GM18870 (cell line): ENCODE measurements at regions not wholly inside any gene's neighbourhood (a gene's known extent, or its start where the extent isn't known, plus 50 kb on each side); places are given as distances from the start of the nearest gene placed in this dataset.

Experiments used
- ATAC-seq: cut with Tn5 transposase; IDR thresholded peaks from one replicate; pipeline ENCODE4 v1.9.1; 2021; ENCODE audit warnings: moderate library complexity; ENCODE audit not compliant: unreplicated experiment

DNA sequence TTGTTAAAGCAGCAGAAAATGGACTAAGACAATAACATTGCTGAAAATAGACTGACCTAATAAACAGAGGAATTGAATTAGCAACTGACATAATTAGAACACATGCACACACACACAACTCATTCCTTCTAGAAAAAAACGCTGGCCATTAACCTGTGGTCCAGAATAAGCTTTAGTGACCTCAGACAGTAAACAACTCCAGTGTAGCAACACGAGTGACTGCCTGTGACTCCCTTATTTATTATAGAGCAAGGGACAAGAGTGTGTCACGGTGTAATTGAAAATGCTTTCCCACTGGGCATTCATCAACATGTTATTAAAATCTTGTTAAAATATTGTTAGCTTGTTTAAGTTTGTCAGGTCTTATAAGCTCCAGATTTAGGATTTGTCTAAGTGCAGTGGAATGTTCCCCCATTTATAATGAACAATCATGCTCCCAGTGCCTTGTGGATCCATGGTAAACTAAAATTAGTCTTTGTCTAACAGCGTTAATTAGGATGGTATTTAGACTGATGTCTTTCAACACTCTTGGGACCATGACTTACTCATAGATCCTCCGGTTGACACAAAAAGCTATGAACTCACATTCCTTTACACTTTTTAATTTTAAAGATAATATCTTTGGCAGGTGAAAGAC, 111.7 kb upstream of the IRS2 start:
- no peak for ATAC-seq

DNA sequence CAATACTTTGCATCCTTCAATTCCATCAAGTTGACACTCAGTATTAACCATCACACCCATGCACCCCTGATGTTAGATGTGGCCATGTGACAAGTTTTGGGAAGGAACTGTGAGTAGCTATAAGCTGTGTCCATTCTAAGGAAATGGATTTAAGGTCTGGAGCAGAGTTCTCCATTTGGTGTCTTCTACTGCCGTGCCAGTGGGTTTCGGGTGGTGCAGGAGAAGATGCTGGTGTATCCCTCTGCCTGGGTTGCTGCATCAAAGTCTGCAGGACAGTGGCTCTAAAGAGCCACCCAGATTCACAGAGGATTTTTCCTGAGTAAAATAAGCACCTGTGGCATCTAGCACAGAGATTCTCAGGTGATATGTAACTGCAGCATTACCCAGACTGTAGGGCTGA, 105.7 kb upstream of the IRS2 start:
- no peak for ATAC-seq

DNA sequence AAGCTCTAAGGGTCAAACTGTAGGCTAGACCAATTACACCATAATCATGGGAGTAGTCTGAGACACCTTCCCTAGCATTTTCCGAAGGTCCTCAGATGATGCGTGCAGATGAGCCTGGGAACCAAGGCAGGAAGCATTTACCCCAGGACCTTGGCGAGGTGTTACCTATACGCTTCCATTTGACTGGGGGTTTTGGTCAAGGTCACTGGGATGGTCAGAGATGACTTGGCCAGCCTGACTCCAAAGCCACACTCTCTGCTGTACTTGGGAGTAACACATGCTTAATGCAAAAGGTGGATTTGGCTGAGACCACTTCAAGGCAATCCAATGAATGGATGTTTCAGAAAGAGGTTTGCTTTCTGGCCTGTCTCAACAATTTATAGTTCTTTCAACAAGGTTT, 98.9 kb upstream of the IRS2 start:
- ATAC-seq = no peak

DNA sequence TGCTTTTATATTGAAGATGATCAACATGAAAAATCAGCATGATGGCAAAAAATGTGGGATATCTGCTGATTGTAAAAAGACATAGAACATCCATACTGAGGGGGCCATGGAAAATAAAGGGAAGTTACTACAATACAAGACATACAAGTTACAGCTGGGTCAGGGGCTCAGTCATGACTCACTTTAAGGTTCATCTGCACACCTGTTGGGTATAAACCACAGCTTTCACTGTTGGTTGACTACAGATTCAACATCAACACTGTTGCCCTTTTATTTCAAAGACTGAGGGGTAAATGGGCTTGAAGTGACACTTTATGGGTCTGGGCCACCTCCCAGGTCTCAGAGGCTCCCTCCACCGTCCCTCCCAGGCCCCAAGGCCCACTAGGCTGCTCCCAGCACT, 98.1 kb upstream of the IRS2 start:
- ATAC-seq = no peak

DNA sequence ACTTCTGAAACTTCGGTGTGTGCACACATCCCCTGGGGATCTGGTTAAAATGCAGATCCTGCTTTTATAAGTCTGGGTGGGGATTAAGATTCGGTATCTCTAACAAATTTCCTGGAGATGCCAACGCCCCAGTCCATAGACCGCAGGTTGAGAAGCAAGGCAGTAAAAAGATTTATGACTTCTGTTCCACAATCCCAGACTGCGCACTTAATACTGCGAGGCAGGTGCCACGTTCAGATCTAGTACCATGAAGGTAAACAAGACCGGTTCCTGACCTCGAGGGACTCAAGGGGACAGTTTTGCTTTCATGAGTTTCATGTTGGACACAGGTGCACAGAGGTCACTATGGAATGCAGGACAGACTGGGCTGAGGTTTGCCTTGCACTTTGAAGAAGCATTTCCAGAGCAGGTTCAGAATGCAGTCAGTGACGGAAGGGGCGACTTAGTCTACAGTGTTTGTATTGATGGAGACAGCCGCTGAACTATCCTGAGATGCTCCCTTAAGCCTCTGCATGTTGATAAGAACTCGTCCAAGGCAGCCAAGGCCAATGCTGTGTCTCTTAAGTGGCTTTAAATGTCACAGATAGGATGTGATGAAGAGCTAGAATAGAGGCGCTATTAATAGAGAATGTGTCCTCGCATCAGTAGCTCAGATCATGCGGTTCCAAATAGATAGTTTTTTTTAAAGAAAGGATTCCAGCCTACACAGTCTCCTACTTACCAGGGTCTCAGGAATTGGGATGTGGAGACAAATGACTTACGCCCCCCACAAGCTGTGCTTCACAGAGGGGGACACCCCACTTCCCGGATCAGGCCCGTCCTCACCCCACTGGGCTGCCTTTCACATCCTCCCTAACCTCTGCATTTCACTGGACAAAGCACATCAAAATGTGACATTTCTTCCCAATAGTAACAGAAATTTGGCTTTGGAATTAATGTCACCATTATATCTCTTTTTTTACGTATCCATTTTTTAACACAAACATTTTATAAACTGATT, 97.1 kb upstream of the IRS2 start:
- ATAC-seq = no peak

DNA sequence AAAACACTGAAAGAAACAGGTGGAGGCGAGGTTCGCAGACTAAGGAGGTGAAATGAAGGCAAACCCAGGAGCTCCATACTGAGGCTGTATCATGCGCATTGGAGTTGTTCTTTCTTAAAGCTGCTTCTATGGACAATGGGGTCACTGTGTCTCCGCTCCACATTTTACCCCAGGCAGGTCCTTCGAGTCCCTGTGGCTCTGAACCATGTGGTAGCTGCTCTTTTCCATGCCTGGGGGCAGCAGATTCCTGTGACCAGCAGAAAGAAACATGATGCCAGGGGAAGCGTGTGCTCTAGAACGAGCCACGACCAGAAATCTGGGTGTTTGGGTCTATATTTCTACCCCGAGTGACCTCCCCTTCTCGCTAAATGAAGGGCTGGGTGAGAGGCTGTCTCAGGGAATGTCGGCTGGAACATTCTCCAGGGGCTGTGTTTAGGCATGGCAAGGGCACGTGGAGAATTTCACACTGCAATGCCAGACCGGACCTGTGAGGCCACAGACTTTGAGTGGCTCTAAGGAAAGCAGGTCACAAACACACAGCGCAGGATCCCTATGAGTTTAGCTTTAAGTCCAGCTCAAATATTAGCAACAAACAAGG, 95.7 kb upstream of the IRS2 start:
- ATAC-seq = no peak

DNA sequence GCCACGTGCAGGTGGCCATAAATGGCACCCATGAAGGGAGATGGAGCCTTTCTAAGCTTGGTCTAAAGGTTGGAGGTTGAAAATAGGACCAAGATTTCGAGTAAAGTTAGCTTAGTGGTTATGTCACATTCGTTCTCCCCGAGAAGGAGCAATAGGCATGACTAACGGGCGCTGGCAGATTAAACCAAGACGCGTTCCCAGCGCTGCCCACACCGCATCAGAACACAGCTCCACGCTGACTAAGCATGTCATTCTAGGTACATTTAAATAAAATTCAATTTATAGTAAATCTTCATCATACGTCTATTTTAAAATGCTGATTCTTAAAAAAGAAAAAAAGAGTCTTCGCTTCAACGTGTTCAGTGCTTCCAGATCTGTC, 95.0 kb upstream of the IRS2 start:
- ATAC-seq = no peak

DNA sequence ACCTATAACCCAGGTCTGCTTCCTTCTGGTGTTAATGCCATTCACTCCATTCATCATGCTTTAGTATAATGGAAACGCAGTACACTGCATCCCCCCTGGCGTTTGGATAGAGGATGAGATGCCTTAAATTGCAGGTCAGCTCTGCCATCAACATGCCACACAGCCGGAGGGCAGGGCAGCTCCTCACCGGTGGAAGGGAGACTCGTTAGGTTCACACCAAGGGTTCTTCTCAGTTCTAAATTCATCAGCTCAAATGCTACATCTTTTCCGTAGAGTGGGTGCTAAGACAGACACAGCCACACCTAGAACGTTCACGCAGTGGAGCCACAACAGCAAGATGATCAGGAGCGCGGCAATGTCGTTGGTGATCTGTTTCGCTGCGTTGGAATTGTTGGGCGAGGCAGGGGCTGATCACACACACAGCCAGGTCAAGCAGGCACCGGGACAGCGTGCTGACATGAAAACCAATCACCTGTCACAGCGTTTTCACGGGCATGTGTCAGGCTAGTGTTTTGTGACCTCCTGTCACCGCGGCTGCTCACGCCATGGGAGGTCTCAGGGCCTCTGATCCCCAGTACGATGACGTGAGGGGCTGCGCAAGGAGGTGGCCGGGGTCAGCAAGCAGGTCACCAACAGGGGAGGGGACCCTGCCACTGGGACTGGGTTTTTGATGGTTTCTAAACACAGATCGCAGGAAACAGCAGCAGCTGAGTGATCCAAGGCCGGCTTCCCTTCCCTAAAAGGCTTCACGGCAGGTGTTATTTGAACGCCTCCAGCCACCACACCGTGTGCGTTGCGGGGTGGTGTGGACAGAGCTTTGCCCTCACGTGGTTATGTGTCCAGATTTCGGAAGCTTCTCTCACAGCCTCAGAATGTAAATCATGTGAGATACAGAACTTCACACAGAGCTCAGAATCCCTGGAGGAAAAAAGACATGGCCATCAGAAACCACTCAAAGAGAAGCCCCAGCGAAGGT, 94.3 kb upstream of the IRS2 start:
- ATAC-seq = no peak

DNA sequence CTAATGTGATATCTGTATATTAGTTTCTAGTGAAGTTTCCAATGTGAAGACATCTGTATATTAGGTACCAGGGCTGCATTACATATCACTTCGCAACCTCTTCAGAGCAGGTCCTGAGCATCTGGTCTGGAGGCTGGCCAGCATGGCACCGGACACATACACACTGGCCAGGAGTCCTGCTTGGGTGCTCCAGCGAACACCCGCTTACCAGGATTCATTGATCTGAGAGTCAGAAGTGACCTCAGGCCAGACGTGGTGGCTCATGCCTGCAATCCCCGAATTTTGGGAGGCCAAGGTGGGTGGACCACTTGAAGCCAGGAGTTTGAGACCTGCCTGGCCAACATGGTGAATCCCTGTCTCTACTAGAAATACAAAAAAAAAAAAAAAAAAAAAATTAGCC, 93.0 kb upstream of the IRS2 start:
- no peak for ATAC-seq

DNA sequence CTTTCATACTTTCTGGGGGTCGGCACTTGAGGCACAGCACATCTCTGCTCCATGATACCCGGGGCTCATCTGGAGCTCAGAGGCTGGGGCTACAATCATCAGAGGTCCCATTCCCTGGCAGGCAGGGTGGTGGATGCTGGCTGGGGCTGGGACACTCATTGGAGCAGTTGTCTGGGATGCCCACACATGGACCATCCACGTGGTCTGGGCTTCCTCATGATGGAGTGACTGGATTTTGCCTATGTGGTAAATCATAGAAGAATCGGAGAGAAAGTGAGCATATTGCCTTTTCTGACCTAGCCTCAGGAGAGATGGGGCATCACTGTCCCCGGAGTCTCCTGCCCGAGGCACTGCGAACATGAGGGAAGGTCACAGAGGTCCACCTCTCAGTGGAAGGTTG, 91.4 kb upstream of the IRS2 start:
- ATAC-seq = no peak

DNA sequence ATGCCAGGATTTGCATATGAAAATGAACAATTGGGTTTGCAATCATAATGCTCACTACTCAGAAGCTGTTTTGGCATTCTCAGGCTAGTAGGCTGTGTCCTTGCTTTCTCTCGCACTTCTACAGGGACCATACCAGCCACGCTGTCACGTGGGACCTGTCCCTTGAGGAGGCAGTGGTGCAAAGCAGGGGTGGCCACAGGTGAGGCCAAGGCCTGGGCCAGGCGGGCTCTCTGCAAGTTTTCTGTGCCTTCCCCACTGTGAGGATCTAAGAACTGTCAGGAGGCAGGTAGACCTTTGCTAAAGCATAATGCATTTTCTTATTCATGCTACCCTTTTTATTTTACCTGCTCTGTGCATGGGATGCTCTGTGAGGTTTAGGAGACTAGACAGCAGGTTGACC, 89.4 kb upstream of the IRS2 start:
- ATAC-seq = no peak

DNA sequence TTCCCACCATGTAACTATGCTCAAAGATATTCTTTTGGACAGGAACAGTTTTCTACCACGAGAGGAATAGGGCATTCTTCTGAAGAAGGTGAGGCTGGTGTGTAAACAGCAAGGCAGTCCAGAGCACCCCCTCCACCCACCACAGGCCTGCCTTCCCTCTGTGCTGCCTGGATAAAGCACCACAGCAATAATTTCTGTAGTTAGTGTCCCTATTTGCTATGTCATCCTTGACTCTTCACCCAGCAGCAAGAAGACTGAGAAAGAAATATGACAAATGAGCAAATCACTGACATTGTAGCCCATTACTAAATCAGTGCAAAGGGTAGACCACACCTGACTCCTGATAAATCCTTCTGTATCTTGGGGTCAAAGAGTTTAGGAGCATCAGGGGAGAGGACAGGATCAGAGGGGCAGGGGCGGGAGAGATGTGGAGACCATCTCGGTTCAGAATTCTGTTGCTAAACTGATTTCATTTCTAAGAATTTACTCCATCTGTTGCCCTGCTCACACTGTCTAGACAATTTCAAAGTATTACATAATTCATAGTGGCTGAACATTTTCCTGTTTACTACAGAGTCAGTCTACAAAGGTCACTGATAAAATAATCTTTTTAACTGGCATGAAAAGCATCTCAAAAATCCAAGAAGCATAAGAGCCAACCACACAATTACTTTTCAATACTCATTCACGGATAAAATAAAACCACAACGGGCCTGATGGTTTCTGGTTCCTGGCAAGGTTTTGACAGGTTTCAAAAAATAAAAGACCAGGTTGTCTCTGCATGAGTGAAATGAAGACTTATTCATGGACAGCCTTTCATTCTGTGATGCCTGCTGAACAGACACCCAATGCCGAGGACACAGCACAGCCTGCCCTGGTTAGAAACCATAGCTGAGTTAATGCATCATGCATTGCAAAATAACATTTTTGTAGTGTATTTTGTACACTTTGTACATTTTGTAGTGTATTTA, 88.4 kb upstream of the IRS2 start:
- ATAC-seq = no peak

DNA sequence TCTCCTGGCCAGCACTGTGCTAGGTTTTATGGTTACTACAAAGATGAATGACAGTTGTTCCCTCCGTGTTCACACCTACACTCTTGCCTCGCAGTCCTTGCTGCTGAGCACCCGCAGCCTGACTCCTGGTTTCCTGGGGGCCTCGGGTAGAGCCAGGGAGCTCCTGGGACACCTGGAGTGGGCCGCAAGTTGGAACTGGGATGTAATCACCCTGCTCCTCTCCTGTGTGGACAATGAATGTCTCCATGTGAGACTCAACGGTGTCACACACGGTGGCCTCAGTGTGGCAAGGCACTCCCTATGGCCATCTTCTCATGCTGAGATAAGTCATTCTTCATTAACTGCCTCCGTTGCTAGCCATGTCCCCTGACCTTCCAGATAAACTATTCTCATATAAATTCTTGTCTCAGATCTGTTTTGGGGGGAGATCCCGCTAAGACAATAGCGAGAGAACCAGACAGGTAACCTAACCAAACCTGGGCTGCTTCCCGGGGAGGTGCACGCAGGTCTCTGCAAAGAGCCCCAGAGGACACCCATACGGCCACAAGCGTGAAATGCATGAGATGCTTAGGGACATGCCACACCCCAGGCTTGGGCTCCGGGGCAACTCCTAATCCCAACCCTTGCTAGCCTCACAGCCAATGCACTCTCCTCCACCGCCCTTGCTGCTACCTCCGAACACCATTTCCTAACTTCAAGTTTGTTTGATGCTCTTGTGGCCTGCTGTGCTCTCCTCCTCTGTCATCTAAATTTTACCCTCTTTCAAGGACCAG, 87.2 kb upstream of the IRS2 start:
- ATAC-seq = no peak

DNA sequence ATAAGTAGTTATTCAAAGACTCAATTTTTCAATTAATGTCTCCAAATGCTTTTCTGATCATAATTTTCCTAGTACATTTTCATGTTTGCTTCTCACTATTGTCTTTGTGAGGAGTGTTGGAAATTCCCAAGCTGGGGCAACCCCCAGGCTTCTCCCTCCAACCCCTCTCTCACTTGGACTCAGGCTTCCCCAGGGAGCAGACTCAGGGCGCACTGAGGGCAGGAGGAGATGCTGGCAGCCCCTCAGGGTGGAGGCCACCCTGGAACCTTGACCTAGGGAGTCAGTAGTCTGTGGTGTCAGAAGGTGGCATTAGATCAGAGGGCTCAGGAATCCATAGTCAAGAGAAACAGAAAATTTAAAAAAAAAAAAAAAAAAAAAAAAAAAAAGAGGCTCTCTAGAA, 86.5 kb upstream of the IRS2 start:
- ATAC-seq = no peak

DNA sequence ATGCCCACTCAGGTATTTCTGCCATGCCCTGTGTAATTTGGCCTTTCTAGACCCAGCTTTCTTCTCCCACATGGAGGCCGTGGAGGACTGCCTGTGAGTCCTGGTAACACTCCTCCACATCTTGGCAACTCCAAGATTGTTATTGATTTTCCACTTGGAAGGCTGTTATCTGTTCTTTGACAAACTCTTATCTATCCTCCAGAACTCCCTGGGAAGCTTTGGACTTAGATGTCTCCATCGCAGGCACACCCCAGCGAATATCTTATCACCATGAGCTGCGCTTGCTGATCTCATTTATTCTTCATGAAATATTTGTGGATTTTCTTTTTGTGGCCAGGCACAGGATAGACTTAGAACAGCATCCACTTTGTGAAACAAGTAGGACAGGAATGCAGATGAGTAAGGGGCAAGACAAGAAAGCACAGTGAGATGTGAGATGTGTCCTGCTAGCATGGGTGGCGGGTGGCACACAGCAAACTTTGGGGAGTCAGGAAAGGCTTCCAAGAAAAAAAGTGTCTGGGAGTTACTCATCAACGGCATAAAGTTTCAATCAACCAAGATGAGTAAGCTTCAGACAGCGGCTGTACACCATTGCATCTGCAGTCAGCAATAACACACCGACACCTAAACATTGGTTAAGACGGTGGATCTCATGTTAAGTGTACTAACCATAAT, 84.5 kb upstream of the IRS2 start:
- no peak for ATAC-seq

DNA sequence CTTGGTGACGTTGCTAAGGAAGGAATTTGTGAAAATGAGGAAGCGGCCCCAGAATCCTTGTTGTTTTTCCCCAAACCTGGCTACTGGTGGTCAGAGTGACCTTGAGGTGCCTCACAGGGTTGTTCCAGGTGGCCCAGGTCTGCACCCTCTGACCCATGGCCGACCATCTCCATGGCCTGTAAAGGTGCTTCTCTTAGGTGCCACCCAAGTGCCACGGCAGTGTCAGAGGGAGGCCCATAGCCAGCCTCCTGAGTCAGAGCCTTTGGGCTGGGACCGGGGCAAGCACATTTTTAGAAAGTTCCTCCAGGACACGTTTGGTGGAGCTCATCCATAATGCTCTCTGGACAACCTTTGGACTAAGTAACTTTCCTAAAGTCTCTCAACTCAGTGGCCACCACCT, 83.9 kb upstream of the IRS2 start:
- ATAC-seq = no peak

DNA sequence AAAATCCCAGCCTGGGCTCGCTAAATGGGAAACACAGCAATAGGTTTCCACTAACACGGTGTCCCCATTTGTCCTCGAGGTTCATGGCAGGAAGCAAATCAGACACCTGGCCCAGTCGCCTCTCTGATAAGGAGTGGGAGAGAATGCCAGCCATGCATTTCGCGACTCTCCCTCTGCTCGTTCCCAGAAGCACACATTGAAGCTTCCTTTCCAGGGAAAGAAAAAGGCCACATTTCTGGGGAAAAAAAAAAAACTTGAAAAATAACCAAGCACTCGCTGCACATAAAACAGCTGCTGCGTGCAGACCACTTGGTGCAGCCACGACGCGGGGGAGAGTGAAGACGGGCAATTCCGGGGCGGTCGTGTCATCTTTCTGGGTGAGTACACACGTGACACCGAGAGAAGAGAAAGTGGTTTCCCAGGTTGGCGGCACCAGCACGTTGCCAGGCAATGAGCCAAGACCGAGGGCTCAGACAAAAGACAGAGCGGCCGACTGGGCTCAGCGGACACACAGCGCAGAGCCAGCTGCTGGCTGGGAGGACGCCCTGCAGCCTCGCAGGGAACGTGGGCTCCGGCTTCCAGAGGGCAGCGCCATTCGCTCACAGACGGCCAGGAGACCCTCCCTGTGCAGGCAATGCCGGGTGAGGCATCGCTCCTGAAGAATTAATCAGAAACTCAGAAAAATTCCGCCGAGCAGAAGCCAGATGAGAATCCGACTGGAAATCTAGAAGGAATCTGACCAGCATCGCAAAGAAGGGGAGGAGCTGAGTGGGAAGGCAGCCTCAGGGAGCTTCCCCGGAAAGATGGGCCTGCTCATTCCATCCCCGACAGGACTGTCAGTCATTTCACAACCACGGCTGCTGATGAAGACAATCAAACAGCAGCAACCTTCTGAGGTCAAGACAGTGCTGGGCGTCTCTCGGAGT, 83.2 kb upstream of the IRS2 start:
- ATAC-seq = no peak
